ENCODE measurements at regions not wholly inside any gene's neighbourhood (a gene's known extent, or its start where the extent isn't known, plus 50 kb on each side); places are given as distances from the start of the nearest gene placed in this dataset.

- no peaks in the 10 kb centered on the region for H3K4me1 Mint-ChIP-seq
- H3K4me3 Mint-ChIP-seq, result no peak overlapping the region
- no peaks in the 10 kb centered on the region for H3K27me3 Mint-ChIP-seq
- no peaks in the 10 kb centered on the region for H3K36me3 Mint-ChIP-seq
- ATAC-seq, result no peak
- H3K27ac Mint-ChIP-seq, result no peak overlapping the region
- H3K9me3 Mint-ChIP-seq, result no peaks in the 10 kb centered on the region
These were observed 182.7 kb downstream of the ADAMTS15 start for GRCh38 chr11:130631119-130631518.

- Mint-ChIP-seq H3K27me3 (no peaks in the 10 kb centered on the region), H3K36me3 (no peaks in the 10 kb centered on the region), H3K4me3 (no peak overlapping the region), H3K27ac (no peak overlapping the region), H3K9me3 (no peaks in the 10 kb centered on the region), H3K4me1 (no peaks in the 10 kb centered on the region)
- ATAC-seq, result no peak
These were observed 185.0 kb downstream of the ADAMTS15 start for GRCh38 chr11:130633466-130633865.

- ATAC-seq, result no peak
- no peaks in the 10 kb centered on the region for H3K36me3 Mint-ChIP-seq
- no peak overlapping the region for H3K27ac Mint-ChIP-seq
- H3K9me3 Mint-ChIP-seq, result no peaks in the 10 kb centered on the region
- H3K4me3 Mint-ChIP-seq, result no peak overlapping the region
- no peaks in the 10 kb centered on the region for H3K4me1 Mint-ChIP-seq
- H3K27me3 Mint-ChIP-seq, result no peaks in the 10 kb centered on the region
These were observed 185.7 kb downstream of the ADAMTS15 start for GRCh38 chr11:130634186-130634585.

GRCh38 chr11:130634961-130635473 lies 186.6 kb downstream of the ADAMTS15 start:
- H3K4me1 Mint-ChIP-seq, result no peaks in the 10 kb centered on the region
- no peak overlapping the region for H3K27ac Mint-ChIP-seq
- no peak overlapping the region for H3K4me3 Mint-ChIP-seq
- no peak for ATAC-seq
- H3K27me3 Mint-ChIP-seq, result peaks cover 5% of the 10 kb centered on the region
- no peaks in the 10 kb centered on the region for H3K36me3 Mint-ChIP-seq
- H3K9me3 Mint-ChIP-seq, result no peaks in the 10 kb centered on the region

GRCh38 chr11:130635937-130636630 lies 187.6 kb downstream of the ADAMTS15 start:
- Mint-ChIP-seq H3K27me3 (peaks cover 9% of the 10 kb centered on the region), H3K4me3 (no peak overlapping the region), H3K27ac (no peak overlapping the region), H3K9me3 (no peaks in the 10 kb centered on the region), H3K4me1 (no peaks in the 10 kb centered on the region), H3K36me3 (no peaks in the 10 kb centered on the region)
- ATAC-seq, result no peak

- Mint-ChIP-seq H3K9me3 (no peaks in the 10 kb centered on the region), H3K4me1 (no peaks in the 10 kb centered on the region), H3K4me3 (no peak overlapping the region), H3K27ac (no peak overlapping the region), H3K27me3 (peaks cover 9% of the 10 kb centered on the region), H3K36me3 (no peaks in the 10 kb centered on the region)
- no peak for ATAC-seq
These were observed 188.4 kb downstream of the ADAMTS15 start for GRCh38 chr11:130636722-130637464.

- no peaks in the 10 kb centered on the region for H3K36me3 Mint-ChIP-seq
These were observed 189.1 kb downstream of the ADAMTS15 start for GRCh38 chr11:130637566-130637965.

GRCh38 chr11:130638033-130638432 lies 189.6 kb downstream of the ADAMTS15 start:
- Mint-ChIP-seq H3K4me1 (no peaks in the 10 kb centered on the region), H3K27me3 (peaks cover 9% of the 10 kb centered on the region), H3K4me3 (no peak overlapping the region), H3K36me3 (no peaks in the 10 kb centered on the region), H3K27ac (no peak overlapping the region), H3K9me3 (no peaks in the 10 kb centered on the region)
- no peak for ATAC-seq

More at GRCh38 chr11:130637566-130637965, 189.1 kb downstream of the ADAMTS15 start:
- Mint-ChIP-seq H3K27me3 (peaks cover 9% of the 10 kb centered on the region), H3K4me3 (no peak overlapping the region), H3K9me3 (no peaks in the 10 kb centered on the region), H3K27ac (no peak overlapping the region), H3K4me1 (no peaks in the 10 kb centered on the region)
- no peak for ATAC-seq

GRCh38 chr11:130638624-130639023 lies 190.2 kb downstream of the ADAMTS15 start:
- no peaks in the 10 kb centered on the region for H3K36me3 Mint-ChIP-seq
- no peak overlapping the region for H3K4me3 Mint-ChIP-seq
- ATAC-seq, result no peak
- H3K4me1 Mint-ChIP-seq, result no peaks in the 10 kb centered on the region
- no peaks in the 10 kb centered on the region for H3K9me3 Mint-ChIP-seq
- H3K27me3 Mint-ChIP-seq, result peaks cover 9% of the 10 kb centered on the region
- H3K27ac Mint-ChIP-seq, result no peak overlapping the region

- Mint-ChIP-seq H3K4me3 (no peak overlapping the region), H3K27me3 (peaks cover 9% of the 10 kb centered on the region), H3K4me1 (no peaks in the 10 kb centered on the region), H3K9me3 (no peaks in the 10 kb centered on the region), H3K27ac (no peak overlapping the region), H3K36me3 (no peaks in the 10 kb centered on the region)
- no peak for ATAC-seq
These were observed 190.9 kb downstream of the ADAMTS15 start for GRCh38 chr11:130639369-130639768.

- no peak for ATAC-seq
- H3K36me3 Mint-ChIP-seq, result no peaks in the 10 kb centered on the region
- no peak overlapping the region for H3K4me3 Mint-ChIP-seq
- H3K27me3 Mint-ChIP-seq, result peaks cover 9% of the 10 kb centered on the region
- no peaks in the 10 kb centered on the region for H3K4me1 Mint-ChIP-seq
- H3K9me3 Mint-ChIP-seq, result no peaks in the 10 kb centered on the region
- no peak overlapping the region for H3K27ac Mint-ChIP-seq
These were observed 192.1 kb downstream of the ADAMTS15 start for GRCh38 chr11:130640526-130640925.

GRCh38 chr11:130641876-130642275 lies 193.4 kb downstream of the ADAMTS15 start:
- ATAC-seq, result no peak
- H3K36me3 Mint-ChIP-seq, result no peaks in the 10 kb centered on the region

GRCh38 chr11:130642994-130643393 lies 194.5 kb downstream of the ADAMTS15 start:
- H3K4me3 Mint-ChIP-seq, result no peak overlapping the region
- peaks cover 9% of the 10 kb centered on the region for H3K27me3 Mint-ChIP-seq
- peak; percentile 10 for ATAC-seq
- no peak overlapping the region for H3K27ac Mint-ChIP-seq
- H3K9me3 Mint-ChIP-seq, result no peaks in the 10 kb centered on the region
- H3K4me1 Mint-ChIP-seq, result no peaks in the 10 kb centered on the region
- H3K36me3 Mint-ChIP-seq, result no peaks in the 10 kb centered on the region

More at GRCh38 chr11:130641876-130642275, 193.4 kb downstream of the ADAMTS15 start:
- no peaks in the 10 kb centered on the region for H3K4me1 Mint-ChIP-seq
- H3K27me3 Mint-ChIP-seq, result peaks cover 9% of the 10 kb centered on the region
- no peak overlapping the region for H3K4me3 Mint-ChIP-seq
- H3K27ac Mint-ChIP-seq, result no peak overlapping the region
- no peaks in the 10 kb centered on the region for H3K9me3 Mint-ChIP-seq

- no peak overlapping the region for H3K27ac Mint-ChIP-seq
- H3K27me3 Mint-ChIP-seq, result peaks cover 9% of the 10 kb centered on the region
- no peak for ATAC-seq
- H3K9me3 Mint-ChIP-seq, result no peaks in the 10 kb centered on the region
- H3K4me3 Mint-ChIP-seq, result no peak overlapping the region
- H3K36me3 Mint-ChIP-seq, result no peaks in the 10 kb centered on the region
- no peaks in the 10 kb centered on the region for H3K4me1 Mint-ChIP-seq
These were observed 195.7 kb downstream of the ADAMTS15 start for GRCh38 chr11:130644187-130644586.

GRCh38 chr11:130645164-130645842 lies 196.9 kb downstream of the ADAMTS15 start:
- no peak for ATAC-seq
- peaks cover 2% of the 10 kb centered on the region for H3K27me3 Mint-ChIP-seq
- H3K36me3 Mint-ChIP-seq, result no peaks in the 10 kb centered on the region
- no peaks in the 10 kb centered on the region for H3K4me1 Mint-ChIP-seq
- no peak overlapping the region for H3K27ac Mint-ChIP-seq
- no peaks in the 10 kb centered on the region for H3K9me3 Mint-ChIP-seq
- H3K4me3 Mint-ChIP-seq, result no peak overlapping the region

Measured in stimulated activated memory B cell treated with anti-CD40 and anti-IgM and Interleukin-4, amounts not matched to agents 10 μg/mL and 1 μg/mL and 100 μg/mL, for 72 hours (primary cell).